Fibroblast of skin of left quadriceps (primary cell): ENCODE measurements at regions not wholly inside any gene's neighbourhood (a gene's known extent, or its start where the extent isn't known, plus 50 kb on each side); places are given as distances from the start of the nearest gene placed in this dataset.
"Not testable (repeated sequence)": the region's sequence is repeated elsewhere in the genome, so short reads cannot be mapped to it uniquely, and the experiment has no call there.

Source experiments
- DNase-seq, 2 experiments: peaks; one replicate each; pipeline ENCODE4 v3.0.0-alpha.2; 2013; ENCODE audit warnings: low read depth in 2 of 2

- DNase-seq = no peak
Measured at GRCh38 chr5:152051499-152052454, 127.1 kb upstream of the GLRA1 start.

- DNase-seq = no peak
Measured at GRCh38 chr5:152046361-152046760, 121.7 kb upstream of the GLRA1 start.

- DNase-seq = not testable (repeated sequence)
Measured at GRCh38 chr5:152038856-152039255, 114.2 kb upstream of the GLRA1 start.

GRCh38 chr5:152026328-152027024, 101.8 kb upstream of the GLRA1 start:
- not testable (repeated sequence) for DNase-seq

GRCh38 chr5:152016421-152016820, 91.8 kb upstream of the GLRA1 start:
- no peak for DNase-seq

GRCh38 chr5:152007653-152008335, 83.1 kb upstream of the GLRA1 start:
- no peak for DNase-seq

- DNase-seq = no peak
Measured at GRCh38 chr5:152004095-152004494, 79.4 kb upstream of the GLRA1 start.
